Ascending aorta (tissue), 2 donors: ENCODE measurements at regions not wholly inside any gene's neighbourhood (a gene's known extent, or its start where the extent isn't known, plus 50 kb on each side); places are given as distances from the start of the nearest gene placed in this dataset.

Experiments
- DNase-seq, 2 donors: peaks; one replicate each; pipeline ENCODE4 v3.0.0-alpha.2; 2019; ENCODE audit warnings: low spot score in 2 of 2
- H3K27ac ChIP-seq, 2 donors: fragments of 200-600 bp; sonication (generic); one replicate each; pipeline ENCODE4 v1.5.1; 2016 to 2017; ENCODE audit warnings: mild to moderate bottlenecking in 1 of 2
- H3K27me3 ChIP-seq: fragments of 200-600 bp; sonication (generic); one replicate; pipeline ENCODE4 v1.5.1; 2017
- H3K36me3 ChIP-seq, 2 donors: fragments of 200-600 bp; sonication (generic); one replicate each; pipeline ENCODE4 v1.5.1; 2016
- H3K4me1 ChIP-seq, 2 donors: fragments of 200-600 bp; sonication (generic); one replicate each; pipeline ENCODE4 v1.5.1; 2016 to 2017; ENCODE audit warnings: mild to moderate bottlenecking in 1 of 2
- H3K4me3 ChIP-seq, 2 donors: fragments of 200-600 bp; sonication (generic); one replicate each; pipeline ENCODE4 v1.5.1; 2016 to 2017; ENCODE audit warnings: mild to moderate bottlenecking in 1 of 2
- H3K9me3 ChIP-seq, 2 donors: fragments of 200-600 bp; sonication (generic); one replicate each; pipeline ENCODE4 v1.5.1; 2016
- CTCF ChIP-seq, 3 experiments: fragments of 200-600 bp in 2 of 3; fragments of 450-650 bp in 1 of 3; sonication (generic) in 2 of 3; IDR thresholded peaks; one replicate each; pipeline ENCODE4 v1.5.1; 2016 to 2019; ENCODE audit warnings: antibody characterized with exemption in 3 of 3, mild to moderate bottlenecking in 1 of 3, moderate library complexity in 1 of 3
- intact Hi-C: fragments of 100-400 bp; cut with DNase I; formaldehyde crosslinking; loops from one replicate; pipeline ENCODE4 v1.15.1; 2023

DNA sequence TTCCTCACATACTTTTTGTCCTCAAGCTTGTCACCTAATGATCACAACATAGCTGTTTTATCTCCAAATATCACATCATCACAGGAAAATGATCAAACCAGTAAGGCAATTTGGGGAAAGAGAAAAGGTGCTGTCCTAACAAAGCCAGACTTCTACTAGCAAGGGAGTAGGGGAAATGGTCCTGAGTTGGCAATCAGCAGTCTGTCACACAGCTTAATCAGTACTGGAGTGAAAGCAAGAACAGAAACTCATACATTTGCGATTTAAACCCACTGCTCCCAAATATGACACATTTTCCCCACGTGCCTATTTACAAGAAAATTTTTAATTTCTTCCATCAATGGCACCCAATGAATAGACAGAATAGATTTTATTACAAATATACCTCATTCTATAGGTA, 546.8 kb upstream of the FMR1 start:
- intact Hi-C loops, result no loop called here
- DNase-seq, result no peak
- no peaks in the 10 kb centered on the region for H3K36me3 ChIP-seq
- no peaks in the 10 kb centered on the region for H3K27me3 ChIP-seq
- H3K9me3 ChIP-seq, result no peaks in the 10 kb centered on the region
- no peak overlapping the region for H3K27ac ChIP-seq
- no peak for TF ChIP-seq CTCF (IDR thresholded peaks at IDR 0.05)
- no peaks in the 10 kb centered on the region for H3K4me1 ChIP-seq
- H3K4me3 ChIP-seq, result no peak overlapping the region

DNA sequence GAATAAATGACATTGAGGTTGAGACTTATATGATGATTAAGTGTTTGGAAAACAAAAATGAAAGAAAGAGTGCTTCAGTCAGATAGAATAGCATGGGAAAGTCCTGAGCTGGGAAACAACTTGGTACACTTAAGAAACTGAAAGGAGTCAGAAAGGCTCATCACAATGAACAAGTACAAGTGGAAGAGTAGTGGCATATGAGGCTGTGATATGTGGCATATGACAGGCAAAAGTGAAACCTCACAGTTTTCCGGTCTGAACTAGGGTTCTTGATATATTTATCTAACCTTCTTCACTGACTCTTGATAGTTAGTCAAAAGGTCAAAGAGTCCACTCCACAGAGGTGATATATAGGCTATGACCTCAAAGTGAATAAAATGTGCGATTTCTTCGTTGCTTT, 537.1 kb upstream of the CXorf51A start:
- H3K27me3 ChIP-seq, result no peaks in the 10 kb centered on the region
- H3K4me1 ChIP-seq, result no peaks in the 10 kb centered on the region
- DNase-seq, result no peak
- no peak overlapping the region for H3K4me3 ChIP-seq
- no peak overlapping the region for H3K27ac ChIP-seq
- intact Hi-C loops, result no loop called here
- TF ChIP-seq CTCF (IDR thresholded peaks at IDR 0.05), result no peak
- no peaks in the 10 kb centered on the region for H3K36me3 ChIP-seq
- no peaks in the 10 kb centered on the region for H3K9me3 ChIP-seq

- Histone ChIP-seq H3K36me3 (no peaks in the 10 kb centered on the region), H3K27me3 (no peaks in the 10 kb centered on the region), H3K4me1 (no peaks in the 10 kb centered on the region), H3K27ac (no peak overlapping the region), H3K4me3 (no peak overlapping the region), H3K9me3 (no peaks in the 10 kb centered on the region)
- DNase-seq, result no peak
- intact Hi-C loops, result no loop called here
- TF ChIP-seq CTCF (IDR thresholded peaks at IDR 0.05), result no peak
Observed at GRCh38 chrX:147343467-147343866, 528.9 kb upstream of the CXorf51A start.

- Histone ChIP-seq H3K4me3 (no peak overlapping the region), H3K27ac (no peak overlapping the region), H3K4me1 (no peaks in the 10 kb centered on the region), H3K9me3 (no peaks in the 10 kb centered on the region), H3K27me3 (no peaks in the 10 kb centered on the region), H3K36me3 (no peaks in the 10 kb centered on the region)
- TF ChIP-seq CTCF (IDR thresholded peaks at IDR 0.05), result no peak
- intact Hi-C loops, result no loop called here
- no peak for DNase-seq
Observed at GRCh38 chrX:147342197-147342596, 527.7 kb upstream of the CXorf51A start.

DNA sequence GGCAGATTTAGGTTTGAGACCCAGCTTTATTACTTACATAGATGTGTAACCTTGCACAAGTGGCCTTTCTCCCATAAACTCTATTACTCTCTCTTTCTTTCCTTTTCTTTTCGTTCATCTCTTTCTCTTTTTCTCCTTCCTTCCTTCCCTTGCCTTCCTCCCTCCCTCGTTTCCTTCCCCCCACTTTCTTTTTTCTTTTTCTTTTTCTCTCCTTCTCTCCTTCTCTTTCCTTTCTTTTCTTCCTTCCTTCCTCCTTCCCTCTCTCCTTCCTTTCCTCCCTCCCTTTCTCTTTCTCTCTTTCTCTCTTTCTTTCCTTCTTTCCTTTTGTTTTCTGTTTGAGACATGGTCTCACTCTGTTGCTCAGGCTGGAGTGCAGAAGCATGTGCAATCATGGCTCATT, 526.4 kb upstream of the CXorf51A start:
- H3K36me3 ChIP-seq, result no peaks in the 10 kb centered on the region
- H3K27me3 ChIP-seq, result no peaks in the 10 kb centered on the region
- no peak overlapping the region for H3K27ac ChIP-seq
- intact Hi-C loops, result no loop called here
- H3K4me3 ChIP-seq, result no peak overlapping the region
- TF ChIP-seq CTCF (IDR thresholded peaks at IDR 0.05), result no peak
- DNase-seq, result no peak
- H3K4me1 ChIP-seq, result no peaks in the 10 kb centered on the region
- no peaks in the 10 kb centered on the region for H3K9me3 ChIP-seq

- no peak overlapping the region for H3K27ac ChIP-seq
- H3K27me3 ChIP-seq, result no peaks in the 10 kb centered on the region
- no peak for TF ChIP-seq CTCF (IDR thresholded peaks at IDR 0.05)
- no peak overlapping the region for H3K4me3 ChIP-seq
- H3K4me1 ChIP-seq, result no peaks in the 10 kb centered on the region
- intact Hi-C loops, result no loop called here
- no peaks in the 10 kb centered on the region for H3K36me3 ChIP-seq
- H3K9me3 ChIP-seq, result no peaks in the 10 kb centered on the region
- DNase-seq, result no peak
Observed at GRCh38 chrX:147333821-147334220, 519.3 kb upstream of the CXorf51A start.
